WTC11 (cell line): ENCODE measurements at regions not wholly inside any gene's neighbourhood (a gene's known extent, or its start where the extent isn't known, plus 50 kb on each side); places are given as distances from the start of the nearest gene placed in this dataset.

ENCODE experiments used
- ATAC-seq: fragments of 200-7000 bp; cut with Tn5 transposase; 2 replicates; pipeline ENCODE4 v1.10.0; 2021; ENCODE audit warnings: mild to moderate bottlenecking, moderate library complexity
- CTCF ChIA-PET: fragments of 300-600 bp; sonication (Branson Sonifier 250); formaldehyde crosslinking; loops from one replicate; lab custom pipeline; 2021; ENCODE audit warnings: antibody characterized with exemption; lab: Charles Lee
- POLR2A ChIA-PET: fragments of 350-600 bp; sonication (Branson Sonifier 250); formaldehyde crosslinking; loops from one replicate; lab custom pipeline; 2021; ENCODE audit warnings: antibody characterized with exemption; lab: Charles Lee
- DNase-seq: peaks from one replicate; pipeline ENCODE4 v3.0.0; 2021; ENCODE audit warnings: low spot score
- H3K27ac Mint-ChIP-seq: 2 replicates; pipeline ENCODE4 v1.8.0; 2021; ENCODE audit warnings: mixed read lengths
- H3K27me3 Mint-ChIP-seq: 2 replicates; pipeline ENCODE4 v1.8.0; 2021; ENCODE audit warnings: low read depth, mild to moderate bottlenecking, moderate library complexity, mixed read lengths
- H3K36me3 Mint-ChIP-seq: 2 replicates; pipeline ENCODE4 v1.8.0; 2021; ENCODE audit warnings: mixed read lengths
- H3K4me1 Mint-ChIP-seq: 2 replicates; pipeline ENCODE4 v1.8.0; 2022; ENCODE audit warnings: mixed read lengths
- H3K4me3 Mint-ChIP-seq: 2 replicates; pipeline ENCODE4 v1.8.0; 2021; ENCODE audit warnings: mild to moderate bottlenecking, moderate library complexity, mixed read lengths
- H3K9me3 Mint-ChIP-seq: 2 replicates; pipeline ENCODE4 v1.8.0; 2021; ENCODE audit warnings: mixed read lengths
- AR ChIP-seq: fragments of 250-450 bp; sonication (Bioruptor Pico); IDR thresholded peaks from 2 replicates; pipeline ENCODE4 v1.9.0; 2021; ENCODE audit warnings: mild to moderate bottlenecking
- CDX4 ChIP-seq: fragments of 250-450 bp; sonication (Bioruptor Pico); IDR thresholded peaks from 2 replicates; pipeline ENCODE4 v1.9.0; 2021; ENCODE audit warnings: moderate library complexity, mild to moderate bottlenecking, inconsistent platforms, borderline replicate concordance
- CREM ChIP-seq: sonication (generic); formaldehyde crosslinking; IDR thresholded peaks from 2 replicates; pipeline ENCODE4 v1.8.1; 2022; ENCODE audit warnings: mild to moderate bottlenecking, missing genetic modification reagents, moderate library complexity
- MLX ChIP-seq: sonication (generic); formaldehyde crosslinking; IDR thresholded peaks from 2 replicates; pipeline ENCODE4 v1.8.1; 2023; ENCODE audit warnings: mild to moderate bottlenecking, missing genetic modification reagents, moderate library complexity
- NFATC4 ChIP-seq: fragments of 250-450 bp; sonication (Bioruptor Pico); IDR thresholded peaks from 2 replicates; pipeline ENCODE4 v1.9.0; 2021; ENCODE audit warnings: mild to moderate bottlenecking
- NFE2L1 ChIP-seq: sonication (generic); formaldehyde crosslinking; IDR thresholded peaks from 2 replicates; pipeline ENCODE4 v1.8.1; 2023; ENCODE audit warnings: missing genetic modification reagents
- RELA ChIP-seq: sonication (generic); formaldehyde crosslinking; IDR thresholded peaks from 2 replicates; pipeline ENCODE4 v1.8.1; 2022; ENCODE audit warnings: missing genetic modification reagents, mild to moderate bottlenecking, borderline replicate concordance
- RORB ChIP-seq: fragments of 250-450 bp; sonication (Bioruptor Pico); IDR thresholded peaks from 2 replicates; pipeline ENCODE4 v1.9.0; 2021; ENCODE audit warnings: mild to moderate bottlenecking
- SMAD3 ChIP-seq: sonication (generic); formaldehyde crosslinking; IDR thresholded peaks from 2 replicates; pipeline ENCODE4 v1.8.0; 2022; ENCODE audit warnings: missing genetic modification reagents, mild to moderate bottlenecking, borderline replicate concordance
- SP1 ChIP-seq: sonication (generic); formaldehyde crosslinking; conservative IDR thresholded peaks from 2 replicates; pipeline ENCODE4 v1.8.1; 2022; ENCODE audit warnings: missing genetic modification reagents
- STAT6 ChIP-seq: sonication (generic); formaldehyde crosslinking; conservative IDR thresholded peaks from 2 replicates; pipeline ENCODE4 v1.8.1; 2023; ENCODE audit warnings: mild to moderate bottlenecking, low read depth, missing genetic modification reagents, moderate library complexity
- TEAD4 ChIP-seq: sonication (generic); formaldehyde crosslinking; IDR thresholded peaks from 2 replicates; pipeline ENCODE4 v1.8.0; 2022; ENCODE audit warnings: mild to moderate bottlenecking, missing genetic modification reagents
- ZBTB43 ChIP-seq: sonication (generic); formaldehyde crosslinking; IDR thresholded peaks from 2 replicates; pipeline ENCODE4 v1.8.1; 2023; ENCODE audit warnings: mild to moderate bottlenecking, missing genetic modification reagents
- ZMAT4 ChIP-seq: fragments of 250-450 bp; sonication (Bioruptor Pico); IDR thresholded peaks from 2 replicates; pipeline ENCODE4 v1.9.0; 2021; ENCODE audit warnings: mild to moderate bottlenecking
- ZNF263 ChIP-seq: sonication (generic); formaldehyde crosslinking; IDR thresholded peaks from 2 replicates; pipeline ENCODE4 v1.8.1; 2022; ENCODE audit warnings: low read depth, mild to moderate bottlenecking, moderate library complexity, missing genetic modification reagents
- ZNF416 ChIP-seq: fragments of 250-450 bp; sonication (Bioruptor Pico); IDR thresholded peaks from 2 replicates; pipeline ENCODE4 v1.9.0; 2021; ENCODE audit warnings: mild to moderate bottlenecking, inconsistent platforms
- TF ChIP-seq, protein P1 (sequence below): sonication (generic); formaldehyde crosslinking; IDR thresholded peaks from 2 replicates; pipeline ENCODE4 v1.8.1; 2023; ENCODE audit warnings: mild to moderate bottlenecking, missing genetic modification reagents, borderline replicate concordance
- TF ChIP-seq, protein P2 (sequence below): fragments of 200-600 bp; IDR thresholded peaks from 2 replicates; pipeline ENCODE4 v1.8.0; 2022; ENCODE audit warnings: antibody characterized with exemption

DNA sequence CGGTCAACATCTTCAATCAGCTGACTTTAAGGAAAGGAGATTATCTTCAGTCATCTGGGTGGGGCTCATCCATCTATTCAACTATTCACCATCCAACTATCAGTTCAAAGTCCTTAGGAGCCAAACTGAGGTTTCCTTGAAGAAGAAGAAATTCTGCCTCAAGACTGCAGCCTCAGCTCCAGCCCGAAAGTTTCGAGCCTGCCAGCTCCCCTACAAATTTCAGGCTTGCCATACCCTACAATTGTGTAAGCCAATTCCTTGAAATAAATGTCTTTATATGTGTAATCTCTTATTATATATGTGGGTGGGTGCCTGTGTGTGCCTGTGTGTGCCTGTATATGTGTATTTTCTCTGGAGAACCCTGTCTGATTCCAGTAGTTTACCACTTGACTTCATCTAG, 447.8 kb downstream of the INHBA start (continued):
- TF ChIP-seq NFE2L1 (CRISPR knock-in tag) (no peak), MLX (no peak), ZMAT4 (CRISPR knock-in tag) (no peak)
- TF ChIP-seq, all 79 proteins: peak for 0

DNA sequence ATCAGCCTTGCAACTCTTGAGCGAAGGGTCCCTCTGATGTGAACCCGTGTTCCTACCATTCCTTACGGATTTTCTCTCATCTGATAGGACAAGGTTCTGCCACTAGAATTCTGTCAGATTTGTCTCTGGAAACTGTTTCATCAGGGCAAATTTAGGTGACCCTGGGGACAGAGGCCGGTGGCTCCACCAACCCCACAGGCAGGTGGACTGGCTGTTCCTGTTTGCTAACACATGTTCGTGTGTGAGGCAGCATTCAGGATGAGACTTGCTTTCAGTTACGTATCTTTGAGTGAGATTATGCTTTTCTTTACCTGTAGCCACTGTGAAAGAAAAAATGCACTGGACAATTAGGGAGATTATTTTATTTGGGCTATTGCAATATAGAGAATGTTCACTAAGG, 449.9 kb downstream of the INHBA start:
- Mint-ChIP-seq H3K4me1 (peaks cover 11% of the 10 kb centered on the region), H3K27me3 (no peaks in the 10 kb centered on the region), H3K9me3 (peaks cover 19% of the 10 kb centered on the region), H3K36me3 (peaks cover 7% of the 10 kb centered on the region), H3K27ac (no peak overlapping the region), H3K4me3 (no peak overlapping the region)
- POLR2A ChIA-PET: no interaction called here
- CTCF ChIA-PET: interaction anchor here (0.8 kb wide), 1 partner anchor 459 kb away, joined by 3 read pairs; no protein-coding TSS in a partner anchor
- ATAC-seq: no peak
- DNase-seq: no peak
- TF ChIP-seq TEAD4 (CRISPR knock-in tag) (no peak), NFE2L1 (CRISPR knock-in tag) (no peak), STAT6 (CRISPR knock-in tag) (no peak), SMAD3 (CRISPR knock-in tag) (no peak), RELA (CRISPR knock-in tag) (no peak), AR (CRISPR knock-in tag) (no peak), ZNF416 (CRISPR knock-in tag) (no peak), NFATC4 (CRISPR knock-in tag) (no peak), ZNF263 (CRISPR knock-in tag) (no peak), CREM (no peak), SP1 (CRISPR knock-in tag) (no peak), RORB (CRISPR knock-in tag) (no peak), CDX4 (CRISPR knock-in tag) (no peak), ZBTB43 (CRISPR knock-in tag) (no peak)
- TF ChIP-seq, protein P1, sequence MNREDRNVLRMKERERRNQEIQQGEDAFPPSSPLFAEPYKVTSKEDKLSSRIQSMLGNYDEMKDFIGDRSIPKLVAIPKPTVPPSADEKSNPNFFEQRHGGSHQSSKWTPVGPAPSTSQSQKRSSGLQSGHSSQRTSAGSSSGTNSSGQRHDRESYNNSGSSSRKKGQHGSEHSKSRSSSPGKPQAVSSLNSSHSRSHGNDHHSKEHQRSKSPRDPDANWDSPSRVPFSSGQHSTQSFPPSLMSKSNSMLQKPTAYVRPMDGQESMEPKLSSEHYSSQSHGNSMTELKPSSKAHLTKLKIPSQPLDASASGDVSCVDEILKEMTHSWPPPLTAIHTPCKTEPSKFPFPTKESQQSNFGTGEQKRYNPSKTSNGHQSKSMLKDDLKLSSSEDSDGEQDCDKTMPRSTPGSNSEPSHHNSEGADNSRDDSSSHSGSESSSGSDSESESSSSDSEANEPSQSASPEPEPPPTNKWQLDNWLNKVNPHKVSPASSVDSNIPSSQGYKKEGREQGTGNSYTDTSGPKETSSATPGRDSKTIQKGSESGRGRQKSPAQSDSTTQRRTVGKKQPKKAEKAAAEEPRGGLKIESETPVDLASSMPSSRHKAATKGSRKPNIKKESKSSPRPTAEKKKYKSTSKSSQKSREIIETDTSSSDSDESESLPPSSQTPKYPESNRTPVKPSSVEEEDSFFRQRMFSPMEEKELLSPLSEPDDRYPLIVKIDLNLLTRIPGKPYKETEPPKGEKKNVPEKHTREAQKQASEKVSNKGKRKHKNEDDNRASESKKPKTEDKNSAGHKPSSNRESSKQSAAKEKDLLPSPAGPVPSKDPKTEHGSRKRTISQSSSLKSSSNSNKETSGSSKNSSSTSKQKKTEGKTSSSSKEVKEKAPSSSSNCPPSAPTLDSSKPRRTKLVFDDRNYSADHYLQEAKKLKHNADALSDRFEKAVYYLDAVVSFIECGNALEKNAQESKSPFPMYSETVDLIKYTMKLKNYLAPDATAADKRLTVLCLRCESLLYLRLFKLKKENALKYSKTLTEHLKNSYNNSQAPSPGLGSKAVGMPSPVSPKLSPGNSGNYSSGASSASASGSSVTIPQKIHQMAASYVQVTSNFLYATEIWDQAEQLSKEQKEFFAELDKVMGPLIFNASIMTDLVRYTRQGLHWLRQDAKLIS: no peak
- TF ChIP-seq, protein P2, sequence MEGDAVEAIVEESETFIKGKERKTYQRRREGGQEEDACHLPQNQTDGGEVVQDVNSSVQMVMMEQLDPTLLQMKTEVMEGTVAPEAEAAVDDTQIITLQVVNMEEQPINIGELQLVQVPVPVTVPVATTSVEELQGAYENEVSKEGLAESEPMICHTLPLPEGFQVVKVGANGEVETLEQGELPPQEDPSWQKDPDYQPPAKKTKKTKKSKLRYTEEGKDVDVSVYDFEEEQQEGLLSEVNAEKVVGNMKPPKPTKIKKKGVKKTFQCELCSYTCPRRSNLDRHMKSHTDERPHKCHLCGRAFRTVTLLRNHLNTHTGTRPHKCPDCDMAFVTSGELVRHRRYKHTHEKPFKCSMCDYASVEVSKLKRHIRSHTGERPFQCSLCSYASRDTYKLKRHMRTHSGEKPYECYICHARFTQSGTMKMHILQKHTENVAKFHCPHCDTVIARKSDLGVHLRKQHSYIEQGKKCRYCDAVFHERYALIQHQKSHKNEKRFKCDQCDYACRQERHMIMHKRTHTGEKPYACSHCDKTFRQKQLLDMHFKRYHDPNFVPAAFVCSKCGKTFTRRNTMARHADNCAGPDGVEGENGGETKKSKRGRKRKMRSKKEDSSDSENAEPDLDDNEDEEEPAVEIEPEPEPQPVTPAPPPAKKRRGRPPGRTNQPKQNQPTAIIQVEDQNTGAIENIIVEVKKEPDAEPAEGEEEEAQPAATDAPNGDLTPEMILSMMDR: no peak
